MCF 10A (cell line): ENCODE measurements at regions not wholly inside any gene's neighbourhood (a gene's known extent, or its start where the extent isn't known, plus 50 kb on each side); places are given as distances from the start of the nearest gene placed in this dataset.

ENCODE experiments used
- BruUV-seq: library from RNA; stranded (reverse); fragments of 400-500 nt; replicated peaks from 2 replicates; lab custom pipeline; 2021; lab: Mats Ljungman, UMichigan
- CTCF ChIA-PET: fragments of 300-600 bp; sonication (Branson Sonifier 250); formaldehyde crosslinking; extraction: SDS; loops from one replicate; lab custom pipeline; 2021; ENCODE audit warnings: antibody characterized with exemption, inconsistent platforms; lab: Yijun Ruan, JAX
- POLR2A ChIA-PET: fragments of 300-600, 350-650 bp; sonication (Branson Sonifier 250); formaldehyde crosslinking; extraction: SDS; loops from one replicate; lab custom pipeline; 2020; ENCODE audit warnings: antibody characterized with exemption, inconsistent platforms; lab: Yijun Ruan, JAX
- DNase-seq: peaks from one replicate; pipeline ENCODE4 v3.0.0-alpha.2; 2018; ENCODE audit not compliant: unreplicated experiment
- H3K27ac Mint-ChIP-seq: one replicate; pipeline ENCODE4 v1.8.0; 2022; ENCODE audit warnings: mild to moderate bottlenecking, low read depth, mixed read lengths; ENCODE audit not compliant: unreplicated experiment
- H3K27me3 Mint-ChIP-seq: one replicate; pipeline ENCODE4 v1.8.0; 2022; ENCODE audit warnings: mixed read lengths; ENCODE audit not compliant: insufficient read depth, unreplicated experiment
- H3K36me3 Mint-ChIP-seq: one replicate; pipeline ENCODE4 v1.8.0; 2022; ENCODE audit warnings: mild to moderate bottlenecking, moderate library complexity, mixed read lengths; ENCODE audit not compliant: insufficient read depth, unreplicated experiment
- H3K4me1 Mint-ChIP-seq: one replicate; pipeline ENCODE4 v1.8.0; 2022; ENCODE audit warnings: mixed read lengths; ENCODE audit not compliant: insufficient read depth, unreplicated experiment
- H3K4me3 Mint-ChIP-seq: one replicate; pipeline ENCODE4 v1.8.0; 2022; ENCODE audit warnings: mild to moderate bottlenecking, moderate library complexity, mixed read lengths; ENCODE audit not compliant: unreplicated experiment
- H3K9me3 Mint-ChIP-seq: one replicate; pipeline ENCODE4 v1.8.0; 2022; ENCODE audit warnings: mixed read lengths; ENCODE audit not compliant: unreplicated experiment
- CTCF ChIP-seq: fragments of 200-600 bp; IDR thresholded peaks from one replicate; pipeline ENCODE4 v1.8.0; 2022; ENCODE audit warnings: antibody characterized with exemption, mild to moderate bottlenecking; ENCODE audit not compliant: unreplicated experiment
- intact Hi-C: fragments of 100-400 bp; cut with micrococcal nuclease; formaldehyde crosslinking; loops from 2 replicates; pipeline ENCODE4 v1.14.1; 2022

GRCh38 chr2:56117764-56118163 lies 66.0 kb upstream of the CCDC85A start:
- H3K4me3 Mint-ChIP-seq = no peak overlapping the region
- no peak overlapping the region for H3K27ac Mint-ChIP-seq
- no TSS peak for BruUV-seq

GRCh38 chr2:56118474-56118873 lies 65.3 kb upstream of the CCDC85A start:
- Mint-ChIP-seq H3K36me3 (no peaks in the 10 kb centered on the region), H3K27ac (no peak overlapping the region), H3K4me3 (no peak overlapping the region), H3K4me1 (no peaks in the 10 kb centered on the region), H3K27me3 (no peaks in the 10 kb centered on the region), H3K9me3 (no peaks in the 10 kb centered on the region)
- POLR2A ChIA-PET = interaction anchor here (0.7 kb wide), 1 partner anchor 25 kb away, joined by 5 read pairs; no protein-coding TSS in a partner anchor
- intact Hi-C loops = no loop called here
- TF ChIP-seq CTCF = no peak
- CTCF ChIA-PET = no interaction called here
- DNase-seq = no peak
- no TSS peak for BruUV-seq

More at GRCh38 chr2:56117764-56118163, 66.0 kb upstream of the CCDC85A start:
- Mint-ChIP-seq H3K4me1 (no peaks in the 10 kb centered on the region), H3K36me3 (no peaks in the 10 kb centered on the region), H3K27me3 (no peaks in the 10 kb centered on the region), H3K9me3 (no peaks in the 10 kb centered on the region)
- CTCF ChIA-PET = interaction anchor here (0.6 to 1.4 kb wide), 3 partner anchors 9 to 494 kb away, joined by 3 read pairs; no protein-coding TSS in a partner anchor
- POLR2A ChIA-PET = no interaction called here
- no peak for TF ChIP-seq CTCF
- intact Hi-C loops = no loop called here
- no peak for DNase-seq

GRCh38 chr2:56121995-56122394 lies 61.8 kb upstream of the CCDC85A start:
- ChIA-PET CTCF (interaction anchor here (1.7 to 2.0 kb wide), 2 partner anchors 9 to 404 kb away, joined by 5 to 7 read pairs; no protein-coding TSS in a partner anchor), POLR2A (no interaction called here)
- intact Hi-C loops = no loop called here
- no peak overlapping the region for H3K4me3 Mint-ChIP-seq
- H3K4me1 Mint-ChIP-seq = no peaks in the 10 kb centered on the region
- TF ChIP-seq CTCF = no peak
- no peak overlapping the region for H3K27ac Mint-ChIP-seq
- no TSS peak for BruUV-seq
- no peaks in the 10 kb centered on the region for H3K27me3 Mint-ChIP-seq
- no peaks in the 10 kb centered on the region for H3K36me3 Mint-ChIP-seq
- H3K9me3 Mint-ChIP-seq = no peaks in the 10 kb centered on the region
- DNase-seq = no peak

GRCh38 chr2:56123538-56123937 lies 60.3 kb upstream of the CCDC85A start:
- intact Hi-C loops = no loop called here
- no peaks in the 10 kb centered on the region for H3K9me3 Mint-ChIP-seq
- ChIA-PET CTCF (interaction anchor here (0.5 to 1.0 kb wide), 3 partner anchors 10 to 406 kb away, joined by 3 read pairs; no protein-coding TSS in a partner anchor), POLR2A (no interaction called here)
- TF ChIP-seq CTCF = no peak
- BruUV-seq = no TSS peak
- H3K27ac Mint-ChIP-seq = no peak overlapping the region
- DNase-seq = no peak
- H3K4me3 Mint-ChIP-seq = no peak overlapping the region
- no peaks in the 10 kb centered on the region for H3K36me3 Mint-ChIP-seq
- H3K4me1 Mint-ChIP-seq = no peaks in the 10 kb centered on the region
- H3K27me3 Mint-ChIP-seq = no peaks in the 10 kb centered on the region
